ENCODE measurements at regions not wholly inside any gene's neighbourhood (a gene's known extent, or its start where the extent isn't known, plus 50 kb on each side); places are given as distances from the start of the nearest gene placed in this dataset.

DNA sequence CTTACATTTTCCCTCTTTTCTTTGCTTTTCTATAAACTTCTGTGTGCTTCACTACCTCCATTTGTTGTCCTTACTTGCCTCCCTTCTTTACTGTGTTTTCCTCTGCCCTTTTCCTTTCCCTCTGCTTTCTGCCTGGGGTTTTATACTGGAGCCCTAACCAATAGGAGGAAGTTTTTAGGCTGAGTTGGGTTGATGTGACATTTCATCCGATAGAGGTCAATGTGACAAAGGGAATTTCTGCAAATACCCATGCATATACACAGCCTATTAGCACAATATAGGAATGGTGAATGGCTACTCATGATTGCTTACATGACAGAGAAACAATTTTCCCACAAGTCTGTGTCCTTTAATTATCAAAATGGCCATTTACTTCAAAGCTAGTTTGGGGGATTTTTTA is 153.0 kb upstream of the ARPP21 start:
- Histone ChIP-seq H3K27me3 (ENCODE audit: control insufficient read depth, insufficient read depth, low read length) (no peaks in the 10 kb centered on the region), H3K4me3 (ENCODE audit: low read depth in 2 of 2, low read length in 2 of 2) (no peak overlapping the region), H3K27ac (ENCODE audit: low read length) (no peak overlapping the region), H3K4me1 (ENCODE audit: control insufficient read depth, insufficient read depth, low read length) (no peaks in the 10 kb centered on the region), H3K36me3 (ENCODE audit: control insufficient read depth, insufficient read depth, low read length) (no peaks in the 10 kb centered on the region; the same call in 1 of the 2 replicates), H3K9me3 (ENCODE audit: control insufficient read depth, insufficient read depth, low read depth, low read length) (no peaks in the 10 kb centered on the region)
- ChIA-PET CTCF (no interaction called here), POLR2A (no interaction called here)
- no TSS peak for BruUV-seq (replicated peaks)
- intact Hi-C loops (cut with micrococcal nuclease; ENCODE audit: unreplicated experiment), result no loop called here
- in situ Hi-C loops (cut with HindIII; ENCODE audit: low pct_unique_long_range_greater_than_20kb, low sequenced_read_pairs), result no loop called here
- DNase-seq (ENCODE audit: low read depth, low spot score) (no peak), ATAC-seq (no peak)
- TF ChIP-seq TCF7L2 (IDR thresholded peaks at IDR 0.05; ENCODE audit: low read depth, low read length) (no peak), SIN3A (IDR thresholded peaks at IDR 0.05; ENCODE audit: borderline replicate concordance, insufficient read depth, low read depth, low read length) (no peak), POLR2AphosphoS5 (IDR thresholded peaks at IDR 0.05; ENCODE audit: low read depth, low read length) (no peak)
- TF ChIP-seq, protein P1, sequence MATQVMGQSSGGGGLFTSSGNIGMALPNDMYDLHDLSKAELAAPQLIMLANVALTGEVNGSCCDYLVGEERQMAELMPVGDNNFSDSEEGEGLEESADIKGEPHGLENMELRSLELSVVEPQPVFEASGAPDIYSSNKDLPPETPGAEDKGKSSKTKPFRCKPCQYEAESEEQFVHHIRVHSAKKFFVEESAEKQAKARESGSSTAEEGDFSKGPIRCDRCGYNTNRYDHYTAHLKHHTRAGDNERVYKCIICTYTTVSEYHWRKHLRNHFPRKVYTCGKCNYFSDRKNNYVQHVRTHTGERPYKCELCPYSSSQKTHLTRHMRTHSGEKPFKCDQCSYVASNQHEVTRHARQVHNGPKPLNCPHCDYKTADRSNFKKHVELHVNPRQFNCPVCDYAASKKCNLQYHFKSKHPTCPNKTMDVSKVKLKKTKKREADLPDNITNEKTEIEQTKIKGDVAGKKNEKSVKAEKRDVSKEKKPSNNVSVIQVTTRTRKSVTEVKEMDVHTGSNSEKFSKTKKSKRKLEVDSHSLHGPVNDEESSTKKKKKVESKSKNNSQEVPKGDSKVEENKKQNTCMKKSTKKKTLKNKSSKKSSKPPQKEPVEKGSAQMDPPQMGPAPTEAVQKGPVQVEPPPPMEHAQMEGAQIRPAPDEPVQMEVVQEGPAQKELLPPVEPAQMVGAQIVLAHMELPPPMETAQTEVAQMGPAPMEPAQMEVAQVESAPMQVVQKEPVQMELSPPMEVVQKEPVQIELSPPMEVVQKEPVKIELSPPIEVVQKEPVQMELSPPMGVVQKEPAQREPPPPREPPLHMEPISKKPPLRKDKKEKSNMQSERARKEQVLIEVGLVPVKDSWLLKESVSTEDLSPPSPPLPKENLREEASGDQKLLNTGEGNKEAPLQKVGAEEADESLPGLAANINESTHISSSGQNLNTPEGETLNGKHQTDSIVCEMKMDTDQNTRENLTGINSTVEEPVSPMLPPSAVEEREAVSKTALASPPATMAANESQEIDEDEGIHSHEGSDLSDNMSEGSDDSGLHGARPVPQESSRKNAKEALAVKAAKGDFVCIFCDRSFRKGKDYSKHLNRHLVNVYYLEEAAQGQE (IDR thresholded peaks at IDR 0.05; ENCODE audit: insufficient read depth in 1 of 2, low read depth in 2 of 2, low read length in 1 of 2), result no peak
- TF ChIP-seq, protein P2, sequence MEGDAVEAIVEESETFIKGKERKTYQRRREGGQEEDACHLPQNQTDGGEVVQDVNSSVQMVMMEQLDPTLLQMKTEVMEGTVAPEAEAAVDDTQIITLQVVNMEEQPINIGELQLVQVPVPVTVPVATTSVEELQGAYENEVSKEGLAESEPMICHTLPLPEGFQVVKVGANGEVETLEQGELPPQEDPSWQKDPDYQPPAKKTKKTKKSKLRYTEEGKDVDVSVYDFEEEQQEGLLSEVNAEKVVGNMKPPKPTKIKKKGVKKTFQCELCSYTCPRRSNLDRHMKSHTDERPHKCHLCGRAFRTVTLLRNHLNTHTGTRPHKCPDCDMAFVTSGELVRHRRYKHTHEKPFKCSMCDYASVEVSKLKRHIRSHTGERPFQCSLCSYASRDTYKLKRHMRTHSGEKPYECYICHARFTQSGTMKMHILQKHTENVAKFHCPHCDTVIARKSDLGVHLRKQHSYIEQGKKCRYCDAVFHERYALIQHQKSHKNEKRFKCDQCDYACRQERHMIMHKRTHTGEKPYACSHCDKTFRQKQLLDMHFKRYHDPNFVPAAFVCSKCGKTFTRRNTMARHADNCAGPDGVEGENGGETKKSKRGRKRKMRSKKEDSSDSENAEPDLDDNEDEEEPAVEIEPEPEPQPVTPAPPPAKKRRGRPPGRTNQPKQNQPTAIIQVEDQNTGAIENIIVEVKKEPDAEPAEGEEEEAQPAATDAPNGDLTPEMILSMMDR (IDR thresholded peaks at IDR 0.05), result no peak

DNA sequence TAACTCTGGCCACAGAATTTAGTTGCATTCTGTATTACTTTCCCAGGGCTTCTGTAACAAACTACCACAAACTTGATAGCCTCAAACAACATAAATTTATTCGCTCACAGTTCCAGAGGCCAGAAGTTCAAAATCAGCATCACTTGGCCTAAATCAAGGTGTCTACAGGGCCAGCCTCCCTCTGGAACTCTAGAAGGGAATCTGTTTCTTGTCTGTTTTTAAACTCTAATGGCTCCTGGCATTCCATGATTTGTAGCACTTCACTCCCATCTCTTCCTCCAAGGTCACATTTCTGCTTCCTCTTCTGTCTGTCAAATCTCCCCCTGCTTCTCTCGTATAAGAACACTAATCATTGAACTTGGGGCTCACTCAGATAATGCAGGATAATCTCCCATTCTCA is 151.9 kb upstream of the ARPP21 start:
- POLR2A ChIA-PET, result no interaction called here
- intact Hi-C loops (cut with micrococcal nuclease; ENCODE audit: unreplicated experiment), result no loop called here
- BruUV-seq (replicated peaks), result no TSS peak

More for the DNA sequence above, 151.9 kb upstream of the ARPP21 start:
- DNase-seq (ENCODE audit: low read depth, low spot score) (no peak), ATAC-seq (no peak)
- H3K27me3 ChIP-seq (ENCODE audit: control insufficient read depth, insufficient read depth, low read length), result no peaks in the 10 kb centered on the region
- in situ Hi-C loops (cut with HindIII; ENCODE audit: low pct_unique_long_range_greater_than_20kb, low sequenced_read_pairs), result no loop called here
- no peak overlapping the region for H3K27ac ChIP-seq (ENCODE audit: low read length)
- TF ChIP-seq, protein P2 (IDR thresholded peaks at IDR 0.05), result no peak
- TF ChIP-seq TCF7L2 (IDR thresholded peaks at IDR 0.05; ENCODE audit: low read depth, low read length), result no peak
- no peak for TF ChIP-seq SIN3A (IDR thresholded peaks at IDR 0.05; ENCODE audit: borderline replicate concordance, insufficient read depth, low read depth, low read length)
- TF ChIP-seq POLR2AphosphoS5 (IDR thresholded peaks at IDR 0.05; ENCODE audit: low read depth, low read length), result no peak
- TF ChIP-seq, protein P1 (IDR thresholded peaks at IDR 0.05; ENCODE audit: insufficient read depth in 1 of 2, low read depth in 2 of 2, low read length in 1 of 2), result no peak
- H3K36me3 ChIP-seq (ENCODE audit: control insufficient read depth, insufficient read depth, low read length), result no peaks in the 10 kb centered on the region; the same call in 1 of the 2 replicates
- no peaks in the 10 kb centered on the region for H3K4me1 ChIP-seq (ENCODE audit: control insufficient read depth, insufficient read depth, low read length)
- H3K9me3 ChIP-seq (ENCODE audit: control insufficient read depth, insufficient read depth, low read depth, low read length), result no peaks in the 10 kb centered on the region
- CTCF ChIA-PET, result no interaction called here
- H3K4me3 ChIP-seq (ENCODE audit: low read depth in 2 of 2, low read length in 2 of 2), result no peak overlapping the region
